Left colon (tissue), 2 donors: ENCODE measurements at regions not wholly inside any gene's neighbourhood (a gene's known extent, or its start where the extent isn't known, plus 50 kb on each side); places are given as distances from the start of the nearest gene placed in this dataset.

Experiments used
- ATAC-seq: fragments of 200-7000 bp; cut with Tn5 transposase; one replicate; pipeline ENCODE4 v1.9.1; 2020; ENCODE audit warnings: mild to moderate bottlenecking, moderate library complexity
- DNase-seq, 2 donors: peaks; one replicate each; pipeline ENCODE4 v3.0.0-alpha.2; 2020
- intact Hi-C, 2 donors: fragments of 100-400 bp; cut with DNase I in 1 of 2; cut with micrococcal nuclease in 1 of 2; formaldehyde crosslinking; loops; one replicate each; pipeline versions ENCODE4 v1.11.2 to v1.14.0; 2022; cut with DNase I, micrococcal nuclease
- donor health status: DM: no; HTN: no; CAD: no.
- donor health status: DM: yes; HTN: yes; CAD: no.

DNA sequence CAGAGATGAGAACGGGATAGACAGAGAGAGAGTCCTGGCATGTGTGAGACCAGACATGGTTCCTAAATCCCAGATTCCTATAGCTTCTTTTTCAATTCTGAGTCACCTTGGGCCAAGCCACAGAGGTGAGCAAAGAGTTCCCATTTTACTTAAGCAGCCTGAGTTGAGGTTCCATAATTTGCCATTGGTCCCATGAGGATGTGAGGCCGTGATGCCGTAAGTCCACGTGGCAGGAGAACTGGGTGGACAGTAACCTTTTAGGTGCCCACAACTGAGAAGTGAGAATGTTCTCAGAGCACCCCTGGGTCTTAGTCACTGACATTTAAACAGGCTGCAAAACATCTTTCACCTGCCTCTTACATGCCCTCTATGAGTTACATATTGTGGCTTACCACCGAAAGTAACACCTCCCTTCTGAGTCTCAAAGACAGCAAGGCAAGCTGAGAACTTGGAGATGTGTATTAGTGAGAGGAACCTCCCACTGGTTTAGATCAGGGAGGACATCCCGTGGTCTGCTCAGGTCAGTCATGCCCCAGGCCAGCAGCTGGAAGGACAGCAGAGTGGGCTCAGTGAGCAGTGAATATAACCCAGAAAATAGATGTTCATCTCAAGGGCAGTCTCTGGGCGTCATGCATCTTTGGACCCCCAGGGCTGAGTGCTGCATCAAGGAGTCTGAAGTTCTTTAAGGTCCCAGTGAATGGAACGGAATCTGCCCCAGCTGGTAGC, 127.9 kb upstream of the LGALSL start:
- DNase-seq (no peak), ATAC-seq (no peak)
- intact Hi-C loops = loop anchor here in 1 of 2 donors (5.0 kb wide), 1 partner anchor 279 kb away; no protein-coding TSS in a partner anchor

- no peak for ATAC-seq
- intact Hi-C loops = loop anchor here in 1 of 2 donors (5.0 kb wide), 1 partner anchor 279 kb away; no protein-coding TSS in a partner anchor
- DNase-seq = no peak
These were observed 127.3 kb upstream of the LGALSL start for GRCh38 chr2:64326578-64327050.

DNA sequence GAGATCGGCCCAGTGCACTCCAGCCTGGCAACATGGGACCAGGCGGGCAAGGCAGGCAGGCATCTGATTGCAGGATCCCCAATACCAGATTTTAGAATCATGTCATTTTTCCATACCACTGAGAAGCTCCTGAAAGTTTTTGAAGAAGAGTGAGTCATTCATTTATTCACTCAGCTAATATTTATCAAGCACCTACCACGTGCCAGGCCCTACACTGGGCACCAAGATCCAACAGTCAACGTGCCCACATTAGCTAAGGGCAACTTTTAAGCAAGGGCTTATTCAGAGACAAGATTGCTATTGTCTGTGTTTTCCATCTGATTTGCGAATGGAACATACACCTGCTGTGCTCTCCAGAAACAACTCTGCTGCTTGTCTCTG, 126.8 kb upstream of the LGALSL start:
- no peak for DNase-seq
- no peak for ATAC-seq
- intact Hi-C loops = loop anchor here in 1 of 2 donors (5.0 kb wide), 1 partner anchor 280 kb away; no protein-coding TSS in a partner anchor

GRCh38 chr2:64327510-64328414, 126.2 kb upstream of the LGALSL start:
- ATAC-seq (no peak), DNase-seq (peak in 1 of 2 donors; percentile 42)
- intact Hi-C loops = loop anchor here in 1 of 2 donors (5.0 kb wide), 1 partner anchor 280 kb away; no protein-coding TSS in a partner anchor

GRCh38 chr2:64328415-64328722, 125.6 kb upstream of the LGALSL start:
- DNase-seq (no peak), ATAC-seq (no peak)
- intact Hi-C loops = loop anchor here in 1 of 2 donors (5.0 kb wide), 1 partner anchor 281 kb away; no protein-coding TSS in a partner anchor

DNA sequence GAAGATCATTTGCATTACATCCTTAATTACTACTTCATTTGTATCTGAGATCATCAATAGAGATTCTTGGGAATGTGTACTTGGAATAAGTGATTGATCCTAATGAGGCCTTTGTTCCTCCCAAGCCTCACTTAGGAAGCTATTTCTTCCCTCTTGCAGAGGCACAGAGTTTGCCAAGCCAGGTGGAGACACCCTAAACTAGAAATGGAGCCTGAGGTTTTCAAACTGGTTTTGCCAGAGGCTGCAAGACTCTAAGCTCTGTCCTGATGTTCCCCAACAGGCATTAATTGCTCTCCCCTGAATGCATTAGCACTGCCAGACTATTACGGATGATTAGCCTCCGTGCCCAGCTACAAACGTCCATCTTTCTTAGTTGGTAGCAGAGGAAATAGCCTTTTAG, 125.2 kb upstream of the LGALSL start:
- intact Hi-C loops = loop anchor here in 1 of 2 donors (5.0 kb wide), 1 partner anchor 281 kb away; no protein-coding TSS in a partner anchor

DNA sequence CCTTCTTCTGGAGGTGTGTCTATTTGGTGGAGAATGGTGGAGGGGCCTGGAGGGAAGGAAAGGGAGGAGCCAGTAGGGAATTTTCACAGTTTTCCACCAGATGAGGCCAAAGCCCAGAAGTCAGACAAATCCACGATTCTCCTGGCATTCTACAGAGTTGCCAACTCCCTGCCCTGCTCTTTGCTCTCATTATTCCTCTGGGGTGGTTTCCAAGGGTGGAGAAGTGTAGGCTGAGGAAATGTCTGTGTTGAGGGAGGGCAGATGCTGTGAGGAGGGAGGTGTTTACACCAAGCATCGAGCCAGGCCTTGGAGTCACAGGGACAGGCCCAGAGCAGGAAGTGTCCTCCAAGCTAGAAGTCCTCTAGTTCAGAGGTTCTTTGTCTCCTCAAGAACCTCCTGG, 124.1 kb upstream of the LGALSL start:
- intact Hi-C loops = loop anchor here (5.0 to 10.0 kb wide), 4 partner anchors 147 to 283 kb away; no protein-coding TSS in a partner anchor
- peak; percentile 95 for ATAC-seq
- DNase-seq = peak; percentile 57 to 80

More for the DNA sequence above, 125.2 kb upstream of the LGALSL start:
- DNase-seq (no peak), ATAC-seq (no peak)

GRCh38 chr2:64330281-64331113, 123.5 kb upstream of the LGALSL start:
- intact Hi-C loops = loop anchor here (5.0 to 10.0 kb wide), 3 partner anchors 147 to 224 kb away; no protein-coding TSS in a partner anchor
- DNase-seq (peak; percentile 71 to 83), ATAC-seq (peak; percentile 60)

GRCh38 chr2:64331114-64331645, 122.8 kb upstream of the LGALSL start:
- DNase-seq (no peak), ATAC-seq (no peak)
- intact Hi-C loops = loop anchor here (5.0 to 10.0 kb wide), 3 partner anchors 146 to 224 kb away; no protein-coding TSS in a partner anchor

- DNase-seq (no peak), ATAC-seq (no peak)
- intact Hi-C loops = loop anchor here (5.0 to 10.0 kb wide), 3 partner anchors 145 to 223 kb away; no protein-coding TSS in a partner anchor
These were observed 121.9 kb upstream of the LGALSL start for GRCh38 chr2:64331849-64332699.

GRCh38 chr2:64336171-64336570, 117.8 kb upstream of the LGALSL start:
- intact Hi-C loops = loop anchor here in 1 of 2 donors (10.0 kb wide), 1 partner anchor 219 kb away; no protein-coding TSS in a partner anchor
- DNase-seq (no peak), ATAC-seq (no peak)

- DNase-seq (no peak), ATAC-seq (no peak)
- intact Hi-C loops = loop anchor here in 1 of 2 donors (10.0 kb wide), 1 partner anchor 217 kb away; no protein-coding TSS in a partner anchor
These were observed 116.6 kb upstream of the LGALSL start for GRCh38 chr2:64337314-64337713.

DNA sequence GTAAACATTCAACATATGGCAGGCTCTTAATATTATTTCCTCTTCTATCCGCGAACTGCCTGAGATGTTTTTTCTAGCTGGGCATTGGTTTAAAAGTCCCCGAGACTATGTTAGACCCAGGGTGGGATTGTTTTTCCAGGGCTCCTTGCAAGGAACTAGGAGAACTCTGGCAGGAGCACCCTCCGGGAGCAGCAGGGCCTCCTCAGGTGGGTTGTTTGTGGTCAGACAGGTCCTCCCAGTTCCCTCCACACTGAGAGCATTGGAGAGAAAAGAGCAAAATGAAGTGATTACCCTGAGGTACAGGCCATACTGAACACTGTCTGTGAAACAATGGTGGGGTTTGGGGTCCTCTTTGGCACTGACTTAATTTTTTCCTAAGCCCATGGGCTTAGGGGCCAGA, 115.9 kb upstream of the LGALSL start:
- DNase-seq (no peak), ATAC-seq (no peak)
- intact Hi-C loops = loop anchor here in 1 of 2 donors (10.0 kb wide), 1 partner anchor 217 kb away; no protein-coding TSS in a partner anchor

DNA sequence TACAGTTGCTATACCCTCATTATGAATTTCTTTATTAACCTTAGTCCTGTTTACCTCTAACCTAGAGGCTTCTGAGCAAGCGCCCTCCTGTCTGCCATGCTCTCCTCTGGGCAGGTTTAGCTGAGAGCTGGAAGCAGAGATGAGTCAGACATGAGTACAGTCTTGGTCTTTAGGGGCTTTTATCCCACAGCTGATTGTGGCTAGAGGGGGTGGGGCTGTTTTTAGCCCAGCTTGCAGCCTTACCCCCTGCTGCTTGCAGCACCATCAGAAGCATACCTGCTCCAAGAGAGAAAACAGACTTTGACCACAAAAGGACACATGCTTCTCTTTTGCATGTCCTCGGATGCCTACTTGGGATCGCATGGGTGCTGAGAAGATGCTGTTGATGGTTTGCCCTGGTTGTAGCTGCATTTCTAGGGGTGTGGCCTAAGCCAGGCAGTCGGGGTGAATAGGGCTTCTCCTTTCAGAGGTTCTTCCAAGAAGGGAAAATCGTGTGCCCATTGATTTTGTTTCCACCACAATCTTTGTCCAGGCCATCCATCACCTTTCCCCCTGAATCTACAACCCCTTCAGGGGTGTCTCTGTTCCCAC, 115.0 kb upstream of the LGALSL start:
- DNase-seq = no peak
- intact Hi-C loops = loop anchor here in 1 of 2 donors (10.0 kb wide), 1 partner anchor 216 kb away; no protein-coding TSS in a partner anchor
- no peak for ATAC-seq

GRCh38 chr2:64341461-64341860, 112.5 kb upstream of the LGALSL start:
- DNase-seq (no peak), ATAC-seq (no peak)
- intact Hi-C loops = no loop called here
